ENCODE measurements at regions not wholly inside any gene's neighbourhood (a gene's known extent, or its start where the extent isn't known, plus 50 kb on each side); places are given as distances from the start of the nearest gene placed in this dataset.

GRCh38 chr9:118962426-118962825 lies 406.8 kb downstream of the BRINP1 start:
- TF ChIP-seq CTCF (IDR thresholded peaks at IDR 0.05) (no peak), POLR2A (IDR thresholded peaks at IDR 0.05) (no peak)

Data from adrenal gland (tissue), 5 donors.